Pancreas (tissue), 10 donors: ENCODE measurements at regions not wholly inside any gene's neighbourhood (a gene's known extent, or its start where the extent isn't known, plus 50 kb on each side); places are given as distances from the start of the nearest gene placed in this dataset.

ENCODE experiments used
- ATAC-seq, 4 donors: fragments of 200-7000 bp; cut with Tn5 transposase; one replicate each; pipeline versions ENCODE4 v1.8.0 to v1.9.1; 2020; ENCODE audit warnings: mild to moderate bottlenecking in 4 of 4, moderate library complexity in 4 of 4
- DNase-seq, 6 donors: peaks; one replicate each; pipeline ENCODE4 v3.0.0-alpha.2; 2020
- FAIRE-seq: peaks from 2 replicates; lab custom pipeline; 2012; peaks lifted over from hg19 to GRCh38; lab: Jason Lieb, UNC
- H3K27ac ChIP-seq, 4 donors: fragments of 200-600 bp; sonication (generic); 1 replicate in 3 of 4; 2 replicates in 1 of 4; pipeline versions ENCODE4 v1.5.0 to v1.8.0; 2020
- H3K27me3 ChIP-seq, 4 donors: fragments of 200-600 bp; one replicate each; pipeline ENCODE4 v1.8.0; 2021
- H3K36me3 ChIP-seq, 3 donors: fragments of 200-600 bp; sonication (generic) in 1 of 3; one replicate each; pipeline versions ENCODE4 v1.5.0 to v1.8.0; 2020 to 2021
- H3K4me1 ChIP-seq, 3 donors: fragments of 200-600 bp; one replicate each; pipeline ENCODE4 v1.8.0; 2021
- H3K4me3 ChIP-seq, 4 donors: fragments of 200-600 bp; sonication (generic) in 2 of 4; one replicate each; pipeline versions ENCODE4 v1.5.0 to v1.8.0; 2020 to 2021
- H3K9me3 ChIP-seq, 4 donors: fragments of 200-600 bp; one replicate each; pipeline ENCODE4 v1.8.0; 2021
- CTCF ChIP-seq, 4 donors: fragments of 200-600 bp; sonication (generic) in 3 of 4; IDR thresholded peaks; one replicate each; pipeline versions ENCODE4 v1.5.0 to v1.8.0; 2021; ENCODE audit warnings: antibody characterized with exemption in 4 of 4
- WGBS, 2 donors: extraction: QIAGEN DNeasy Blood & Tissue Kit; methylation state at CpG; one replicate each; pipeline ENCODE4 v1.1.7; 2013; 5-methylcytosine and 5-hydroxymethylcytosine counted together
- intact Hi-C, 3 donors: fragments of 100-400 bp; cut with DNase I; formaldehyde crosslinking; loops; one replicate each; pipeline versions ENCODE4 v1.11.1 to v1.14.2; 2022
- donor health status: healthy with polysubstance abuse.
- donor health status: DM: no; HTN: no; CAD: no; lungs with moderate emphysema.
- donor health status: DM: no; HTN: no; CAD: no.
- donor health status: control.
- donor health status: control.
- donor health status: Bipolar disorder and iron deficiency.
- donor health status: DM: yes; HTN: yes; CAD: no.
- donor health status: DM: no; HTN: no; CAD: no.
- donor health status: DM: no; HTN: no; CAD: no.
- donor health status: DM: yes; HTN: yes; CAD: no.

- FAIRE-seq (no peak), ATAC-seq (no peak), DNase-seq (no peak)
- intact Hi-C loops = no loop called here
- Histone ChIP-seq H3K27ac (no peak overlapping the region), H3K36me3 (no peaks in the 10 kb centered on the region), H3K27me3 (peaks cover 0 to 6% (median 0%) of the 10 kb centered on the region in 4 donors), H3K4me1 (no peaks in the 10 kb centered on the region), H3K4me3 (no peak overlapping the region), H3K9me3 (no peaks in the 10 kb centered on the region)
- WGBS, 2 donors = 82 to 91% methylated on average over 3 of the region's 3 CpGs
- TF ChIP-seq CTCF (IDR thresholded peaks at IDR 0.05) = no peak
These were observed 86.9 kb upstream of the PHOX2B start for GRCh38 chr4:41835321-41835995.

GRCh38 chr4:41832961-41833360, 84.4 kb upstream of the PHOX2B start:
- FAIRE-seq = no peak
- Histone ChIP-seq H3K4me1 (no peaks in the 10 kb centered on the region), H3K36me3 (no peaks in the 10 kb centered on the region), H3K27me3 (peaks cover 0 to 3% (median 0%) of the 10 kb centered on the region in 4 donors), H3K27ac (no peak overlapping the region), H3K9me3 (no peaks in the 10 kb centered on the region), H3K4me3 (no peak overlapping the region)
- no peak for TF ChIP-seq CTCF (IDR thresholded peaks at IDR 0.05)
- intact Hi-C loops = no loop called here
- no peak for ATAC-seq
- WGBS, 2 donors = 18 to 34% methylated on average over 1 of the region's 1 CpG
- DNase-seq = no peak

- WGBS, 2 donors = 47 to 50% methylated on average over 4 of the region's 4 CpGs
- H3K27ac ChIP-seq = no peak overlapping the region
- intact Hi-C loops = no loop called here
- no peak for ATAC-seq
- no peak for TF ChIP-seq CTCF (IDR thresholded peaks at IDR 0.05)
- H3K4me1 ChIP-seq = no peaks in the 10 kb centered on the region
- no peak for DNase-seq
- FAIRE-seq = no peak
- H3K27me3 ChIP-seq = no peaks in the 10 kb centered on the region
- no peaks in the 10 kb centered on the region for H3K9me3 ChIP-seq
- no peaks in the 10 kb centered on the region for H3K36me3 ChIP-seq
- no peak overlapping the region for H3K4me3 ChIP-seq
These were observed 73.8 kb upstream of the PHOX2B start for GRCh38 chr4:41822325-41822724.

- ATAC-seq = no peak
- no peak for DNase-seq
- FAIRE-seq = no peak
- Histone ChIP-seq H3K4me3 (no peak overlapping the region), H3K4me1 (no peaks in the 10 kb centered on the region), H3K9me3 (no peaks in the 10 kb centered on the region), H3K36me3 (no peaks in the 10 kb centered on the region), H3K27me3 (no peaks in the 10 kb centered on the region), H3K27ac (no peak overlapping the region)
- WGBS, 2 donors = 50 to 66% methylated on average over 2 of the region's 2 CpGs
- no peak for TF ChIP-seq CTCF (IDR thresholded peaks at IDR 0.05)
- intact Hi-C loops = no loop called here
These were observed 71.9 kb upstream of the PHOX2B start for GRCh38 chr4:41820473-41820872.

GRCh38 chr4:41819621-41820020, 71.1 kb upstream of the PHOX2B start:
- WGBS, 2 donors = 69 to 84% methylated on average over 3 of the region's 3 CpGs
- no peak for TF ChIP-seq CTCF (IDR thresholded peaks at IDR 0.05)
- no peak for DNase-seq
- Histone ChIP-seq H3K27ac (no peak overlapping the region), H3K27me3 (no peaks in the 10 kb centered on the region), H3K36me3 (no peaks in the 10 kb centered on the region), H3K4me1 (no peaks in the 10 kb centered on the region), H3K9me3 (no peaks in the 10 kb centered on the region), H3K4me3 (no peak overlapping the region)
- intact Hi-C loops = no loop called here
- FAIRE-seq = no peak
- no peak for ATAC-seq
